BE2C (cell line): ENCODE measurements at regions not wholly inside any gene's neighbourhood (a gene's known extent, or its start where the extent isn't known, plus 50 kb on each side); places are given as distances from the start of the nearest gene placed in this dataset.

Source experiments
- DNase-seq: peaks from one replicate; pipeline ENCODE4 v3.0.0-alpha.2; 2020
- H3K27me3 ChIP-seq: fragments of 250-450 bp; sonication (Bioruptor Pico); 2 replicates; pipeline ENCODE4 v1.5.1; 2020; ENCODE audit warnings: mild to moderate bottlenecking
- H3K36me3 ChIP-seq: fragments of 250-450 bp; sonication (Bioruptor Pico); 2 replicates; pipeline ENCODE4 v1.5.1; 2020; ENCODE audit warnings: mild to moderate bottlenecking
- H3K4me1 ChIP-seq: fragments of 250-450 bp; sonication (Bioruptor Pico); 2 replicates; pipeline ENCODE4 v1.5.1; 2020
- H3K4me3 ChIP-seq: 2 replicates; pipeline ENCODE4 v1.5.1; 2011; ENCODE audit warnings: low read depth, low read length
- H3K9me3 ChIP-seq: fragments of 250-450 bp; sonication (Bioruptor Pico); 2 replicates; pipeline ENCODE4 v1.5.1; 2020
- TF ChIP-seq, protein P1 (sequence below): IDR thresholded peaks from 2 replicates; pipeline ENCODE4 v1.5.1; 2012; ENCODE audit warnings: mild to moderate bottlenecking, low read depth, low read length

DNA sequence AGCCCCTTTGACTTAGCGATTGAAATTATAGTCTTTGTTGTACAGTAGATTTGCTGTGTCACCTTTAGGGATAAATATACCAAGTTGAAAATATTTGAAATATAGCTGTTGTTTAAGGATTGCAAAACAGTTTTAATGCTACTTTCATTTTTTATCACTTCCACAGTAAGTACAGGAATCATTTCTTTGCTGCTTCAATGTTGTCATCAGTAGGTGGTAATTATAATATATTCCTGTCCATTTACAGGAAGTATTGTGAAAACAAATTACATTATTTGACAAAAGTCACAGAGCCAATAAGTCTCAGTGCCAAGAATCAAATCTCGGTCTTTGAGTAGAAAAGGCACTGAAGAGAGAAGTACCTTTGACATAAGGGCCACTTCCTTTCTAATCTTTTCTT lies 342.6 kb upstream of the RGS6 start:
- DNase-seq: no peak
- Histone ChIP-seq H3K36me3 (no peaks in the 10 kb centered on the region), H3K4me3 (no peak overlapping the region), H3K9me3 (no peaks in the 10 kb centered on the region), H3K27me3 (no peaks in the 10 kb centered on the region), H3K4me1 (peaks cover 16% of the 10 kb centered on the region)
- TF ChIP-seq, protein P1, sequence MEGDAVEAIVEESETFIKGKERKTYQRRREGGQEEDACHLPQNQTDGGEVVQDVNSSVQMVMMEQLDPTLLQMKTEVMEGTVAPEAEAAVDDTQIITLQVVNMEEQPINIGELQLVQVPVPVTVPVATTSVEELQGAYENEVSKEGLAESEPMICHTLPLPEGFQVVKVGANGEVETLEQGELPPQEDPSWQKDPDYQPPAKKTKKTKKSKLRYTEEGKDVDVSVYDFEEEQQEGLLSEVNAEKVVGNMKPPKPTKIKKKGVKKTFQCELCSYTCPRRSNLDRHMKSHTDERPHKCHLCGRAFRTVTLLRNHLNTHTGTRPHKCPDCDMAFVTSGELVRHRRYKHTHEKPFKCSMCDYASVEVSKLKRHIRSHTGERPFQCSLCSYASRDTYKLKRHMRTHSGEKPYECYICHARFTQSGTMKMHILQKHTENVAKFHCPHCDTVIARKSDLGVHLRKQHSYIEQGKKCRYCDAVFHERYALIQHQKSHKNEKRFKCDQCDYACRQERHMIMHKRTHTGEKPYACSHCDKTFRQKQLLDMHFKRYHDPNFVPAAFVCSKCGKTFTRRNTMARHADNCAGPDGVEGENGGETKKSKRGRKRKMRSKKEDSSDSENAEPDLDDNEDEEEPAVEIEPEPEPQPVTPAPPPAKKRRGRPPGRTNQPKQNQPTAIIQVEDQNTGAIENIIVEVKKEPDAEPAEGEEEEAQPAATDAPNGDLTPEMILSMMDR: no peak

DNA sequence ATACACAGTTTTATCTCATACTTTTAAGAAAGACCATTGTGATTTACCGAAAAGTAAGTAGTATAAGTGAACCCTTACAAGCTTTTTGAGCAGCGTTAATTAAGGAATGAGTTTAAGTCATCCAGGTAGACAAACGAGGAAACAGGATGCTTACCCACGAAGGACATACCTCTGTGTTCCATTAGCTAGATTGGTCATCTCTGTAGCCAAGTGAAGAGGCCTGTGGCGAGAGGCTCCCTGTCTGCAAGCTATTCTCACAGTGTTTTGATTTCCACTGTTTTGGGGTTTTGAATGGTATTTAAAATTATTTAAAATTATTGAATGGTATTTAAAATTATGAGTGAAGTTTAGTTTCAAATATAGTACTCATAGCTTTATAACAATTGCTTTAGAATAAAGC lies 342.1 kb upstream of the RGS6 start:
- Histone ChIP-seq H3K9me3 (no peaks in the 10 kb centered on the region), H3K27me3 (no peaks in the 10 kb centered on the region), H3K36me3 (no peaks in the 10 kb centered on the region), H3K4me3 (no peak overlapping the region), H3K4me1 (peaks cover 16% of the 10 kb centered on the region)
- TF ChIP-seq, protein P1: no peak
- no peak for DNase-seq

DNA sequence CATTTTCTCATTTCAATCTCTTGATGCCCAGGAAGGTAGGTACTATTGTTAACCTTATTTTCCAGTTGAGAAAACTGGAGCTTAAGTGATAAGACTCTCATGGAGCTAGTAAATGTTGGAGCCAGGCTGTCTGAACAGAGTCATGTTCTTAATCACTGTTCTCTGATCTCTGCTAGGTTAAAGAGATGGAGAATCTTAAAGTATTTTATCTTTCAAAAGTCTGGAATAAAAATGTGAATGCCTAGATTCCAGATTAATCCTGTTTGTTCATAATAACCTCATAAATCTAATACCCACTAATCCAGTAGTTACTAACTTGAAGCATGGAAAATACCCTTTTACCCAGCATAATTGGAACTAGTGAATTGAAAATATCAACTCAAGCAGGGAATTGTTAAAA lies 341.0 kb upstream of the RGS6 start:
- no peak overlapping the region for H3K4me3 ChIP-seq
- H3K27me3 ChIP-seq: no peaks in the 10 kb centered on the region
- no peak for DNase-seq
- peaks cover 16% of the 10 kb centered on the region for H3K4me1 ChIP-seq
- no peaks in the 10 kb centered on the region for H3K36me3 ChIP-seq
- TF ChIP-seq, protein P1: no peak
- no peaks in the 10 kb centered on the region for H3K9me3 ChIP-seq

DNA sequence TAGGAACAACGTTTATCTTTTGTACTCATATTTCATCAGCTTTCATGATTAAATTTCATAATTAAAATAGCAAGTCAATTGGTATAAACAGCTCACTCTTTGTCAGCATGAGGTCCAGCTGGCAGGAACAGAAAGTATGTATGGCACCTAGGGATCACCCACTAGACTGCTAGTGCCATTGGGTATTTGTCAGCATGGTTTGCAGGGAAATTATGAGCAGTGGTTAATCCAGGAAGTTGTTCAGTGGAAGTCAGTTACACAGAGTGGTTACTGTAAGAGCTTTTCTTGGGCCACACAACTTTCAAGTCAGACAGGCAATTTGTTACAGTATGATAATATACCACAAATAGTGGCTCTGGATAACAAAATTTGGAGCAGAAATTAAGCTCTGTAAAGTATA lies 340.3 kb upstream of the RGS6 start:
- H3K27me3 ChIP-seq: no peaks in the 10 kb centered on the region
- peaks cover 16% of the 10 kb centered on the region for H3K4me1 ChIP-seq
- TF ChIP-seq, protein P1: no peak
- H3K4me3 ChIP-seq: no peak overlapping the region
- no peaks in the 10 kb centered on the region for H3K36me3 ChIP-seq
- DNase-seq: no peak
- H3K9me3 ChIP-seq: no peaks in the 10 kb centered on the region

DNA sequence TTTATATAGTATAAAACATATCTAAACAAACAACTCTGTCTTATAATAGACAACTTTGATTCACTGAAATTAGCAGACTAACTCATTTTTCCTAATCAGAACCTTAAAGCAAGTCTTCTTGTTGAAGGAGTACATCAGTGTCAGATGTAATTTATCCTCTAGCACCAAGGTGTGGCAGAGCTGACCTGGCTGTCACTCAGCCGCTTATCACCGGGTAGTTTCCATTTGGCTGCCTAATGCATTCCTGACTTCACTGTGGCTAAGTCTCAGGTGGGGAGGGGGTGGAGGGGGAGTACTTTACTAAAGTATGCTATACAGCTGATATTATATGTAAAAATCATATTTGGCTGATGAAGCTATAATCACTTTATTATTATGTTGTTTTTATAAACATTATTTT lies 339.9 kb upstream of the RGS6 start:
- Histone ChIP-seq H3K9me3 (no peaks in the 10 kb centered on the region), H3K27me3 (no peaks in the 10 kb centered on the region), H3K36me3 (no peaks in the 10 kb centered on the region), H3K4me1 (peaks cover 16% of the 10 kb centered on the region), H3K4me3 (no peak overlapping the region)
- DNase-seq: no peak
- TF ChIP-seq, protein P1: no peak

DNA sequence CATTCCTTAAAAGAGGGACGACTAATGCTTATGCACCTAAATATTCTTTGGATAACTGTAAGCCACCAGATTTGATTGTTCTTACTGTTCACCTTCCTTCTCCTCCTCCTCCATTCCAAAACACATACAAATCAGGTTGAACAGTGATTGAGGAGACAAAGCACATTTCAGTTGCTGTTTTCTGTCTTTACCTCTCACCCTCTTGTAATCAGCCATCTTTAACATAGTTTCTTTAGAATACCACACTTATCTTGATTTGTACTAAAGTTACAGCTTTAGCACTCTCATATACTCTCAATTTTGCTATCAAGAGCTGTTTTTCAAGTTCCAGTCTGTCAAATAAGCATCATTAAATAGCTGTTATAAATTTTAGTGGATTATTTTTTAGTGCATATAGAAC lies 338.3 kb upstream of the RGS6 start:
- no peak overlapping the region for H3K4me3 ChIP-seq
- DNase-seq: no peak
- TF ChIP-seq, protein P1: no peak
- H3K4me1 ChIP-seq: peaks cover 9% of the 10 kb centered on the region
- H3K9me3 ChIP-seq: no peaks in the 10 kb centered on the region
- H3K27me3 ChIP-seq: no peaks in the 10 kb centered on the region
- H3K36me3 ChIP-seq: no peaks in the 10 kb centered on the region
